ENCODE measurements at regions not wholly inside any gene's neighbourhood (a gene's known extent, or its start where the extent isn't known, plus 50 kb on each side); places are given as distances from the start of the nearest gene placed in this dataset.

GRCh38 chr16:51439271-51439670 is 288.2 kb upstream of the SALL1 start:
- TF ChIP-seq POLR2AphosphoS5 (IDR thresholded peaks at IDR 0.05; ENCODE audit: low read depth, low read length) = no peak
- no peak for TF ChIP-seq POLR2A (IDR thresholded peaks at IDR 0.05; ENCODE audit: low read depth, low read length)
- no peak for TF ChIP-seq TAF1 (IDR thresholded peaks at IDR 0.05; ENCODE audit: borderline replicate concordance, low read depth, low read length)
- no peak for FAIRE-seq

GRCh38 chr16:51436742-51437141 is 285.7 kb upstream of the SALL1 start:
- no peak for TF ChIP-seq TAF1 (IDR thresholded peaks at IDR 0.05; ENCODE audit: borderline replicate concordance, low read depth, low read length)
- TF ChIP-seq POLR2A (IDR thresholded peaks at IDR 0.05; ENCODE audit: low read depth, low read length) = no peak
- no peak for TF ChIP-seq POLR2AphosphoS5 (IDR thresholded peaks at IDR 0.05; ENCODE audit: low read depth, low read length)
- no peak for FAIRE-seq
- no peak for DNase-seq (ENCODE audit: insufficient read length)

More at GRCh38 chr16:51439271-51439670, 288.2 kb upstream of the SALL1 start:
- no peak for DNase-seq (ENCODE audit: insufficient read length)

GRCh38 chr16:51434567-51435198 is 283.6 kb upstream of the SALL1 start:
- DNase-seq (ENCODE audit: insufficient read length) (no peak), FAIRE-seq (no peak)
- TF ChIP-seq POLR2AphosphoS5 (IDR thresholded peaks at IDR 0.05; ENCODE audit: low read depth, low read length) (no peak), TAF1 (IDR thresholded peaks at IDR 0.05; ENCODE audit: borderline replicate concordance, low read depth, low read length) (no peak), POLR2A (IDR thresholded peaks at IDR 0.05; ENCODE audit: low read depth, low read length) (no peak)

GRCh38 chr16:51433599-51433998 is 282.5 kb upstream of the SALL1 start:
- FAIRE-seq = no peak
- no peak for TF ChIP-seq POLR2A (IDR thresholded peaks at IDR 0.05; ENCODE audit: low read depth, low read length)
- TF ChIP-seq POLR2AphosphoS5 (IDR thresholded peaks at IDR 0.05; ENCODE audit: low read depth, low read length) = no peak
- no peak for TF ChIP-seq TAF1 (IDR thresholded peaks at IDR 0.05; ENCODE audit: borderline replicate concordance, low read depth, low read length)
- no peak for DNase-seq (ENCODE audit: insufficient read length)

GRCh38 chr16:51431517-51432241 is 280.6 kb upstream of the SALL1 start:
- no peak for FAIRE-seq

GRCh38 chr16:51430716-51431369 is 279.8 kb upstream of the SALL1 start:
- TF ChIP-seq POLR2AphosphoS5 (IDR thresholded peaks at IDR 0.05; ENCODE audit: low read depth, low read length) (no peak), TAF1 (IDR thresholded peaks at IDR 0.05; ENCODE audit: borderline replicate concordance, low read depth, low read length) (no peak), POLR2A (IDR thresholded peaks at IDR 0.05; ENCODE audit: low read depth, low read length) (no peak)
- FAIRE-seq (no peak), DNase-seq (ENCODE audit: insufficient read length) (no peak)

More at GRCh38 chr16:51431517-51432241, 280.6 kb upstream of the SALL1 start:
- TF ChIP-seq POLR2AphosphoS5 (IDR thresholded peaks at IDR 0.05; ENCODE audit: low read depth, low read length) = no peak
- TF ChIP-seq TAF1 (IDR thresholded peaks at IDR 0.05; ENCODE audit: borderline replicate concordance, low read depth, low read length) = no peak
- no peak for TF ChIP-seq POLR2A (IDR thresholded peaks at IDR 0.05; ENCODE audit: low read depth, low read length)
- no peak for DNase-seq (ENCODE audit: insufficient read length)

GRCh38 chr16:51429041-51429440 is 278.0 kb upstream of the SALL1 start:
- DNase-seq (ENCODE audit: insufficient read length) = no peak
- FAIRE-seq = no peak
- no peak for TF ChIP-seq TAF1 (IDR thresholded peaks at IDR 0.05; ENCODE audit: borderline replicate concordance, low read depth, low read length)
- TF ChIP-seq POLR2A (IDR thresholded peaks at IDR 0.05; ENCODE audit: low read depth, low read length) = no peak
- no peak for TF ChIP-seq POLR2AphosphoS5 (IDR thresholded peaks at IDR 0.05; ENCODE audit: low read depth, low read length)

GRCh38 chr16:51427085-51427484 is 276.0 kb upstream of the SALL1 start:
- FAIRE-seq (no peak), DNase-seq (ENCODE audit: insufficient read length) (no peak)
- TF ChIP-seq TAF1 (IDR thresholded peaks at IDR 0.05; ENCODE audit: borderline replicate concordance, low read depth, low read length) (no peak), POLR2A (IDR thresholded peaks at IDR 0.05; ENCODE audit: low read depth, low read length) (no peak), POLR2AphosphoS5 (IDR thresholded peaks at IDR 0.05; ENCODE audit: low read depth, low read length) (no peak)

GRCh38 chr16:51426276-51426675 is 275.2 kb upstream of the SALL1 start:
- DNase-seq (ENCODE audit: insufficient read length) = no peak
- TF ChIP-seq POLR2AphosphoS5 (IDR thresholded peaks at IDR 0.05; ENCODE audit: low read depth, low read length) (no peak), TAF1 (IDR thresholded peaks at IDR 0.05; ENCODE audit: borderline replicate concordance, low read depth, low read length) (no peak), POLR2A (IDR thresholded peaks at IDR 0.05; ENCODE audit: low read depth, low read length) (no peak)
- no peak for FAIRE-seq

- FAIRE-seq (no peak), DNase-seq (ENCODE audit: insufficient read length) (no peak)
- TF ChIP-seq TAF1 (IDR thresholded peaks at IDR 0.05; ENCODE audit: borderline replicate concordance, low read depth, low read length) = no peak
- no peak for TF ChIP-seq POLR2A (IDR thresholded peaks at IDR 0.05; ENCODE audit: low read depth, low read length)
- TF ChIP-seq POLR2AphosphoS5 (IDR thresholded peaks at IDR 0.05; ENCODE audit: low read depth, low read length) = no peak
Measured at GRCh38 chr16:51420247-51420646, 269.2 kb upstream of the SALL1 start.

GRCh38 chr16:51419768-51420167 is 268.7 kb upstream of the SALL1 start:
- TF ChIP-seq TAF1 (IDR thresholded peaks at IDR 0.05; ENCODE audit: borderline replicate concordance, low read depth, low read length) = no peak
- FAIRE-seq (no peak), DNase-seq (ENCODE audit: insufficient read length) (no peak)

- TF ChIP-seq POLR2A (IDR thresholded peaks at IDR 0.05; ENCODE audit: low read depth, low read length) (no peak), TAF1 (IDR thresholded peaks at IDR 0.05; ENCODE audit: borderline replicate concordance, low read depth, low read length) (no peak)
- DNase-seq (ENCODE audit: insufficient read length) = no peak
- FAIRE-seq = no peak
Measured at GRCh38 chr16:51418258-51418657, 267.2 kb upstream of the SALL1 start.

Measured in GM12892 (cell line).